Ishikawa (cell line): ENCODE measurements at regions not wholly inside any gene's neighbourhood (a gene's known extent, or its start where the extent isn't known, plus 50 kb on each side); places are given as distances from the start of the nearest gene placed in this dataset.

ENCODE experiments used
- CEBPB ChIP-seq: IDR thresholded peaks from 2 replicates; pipeline ENCODE4 v1.6.1; 2012
- CREB1 ChIP-seq: IDR thresholded peaks from 2 replicates; pipeline ENCODE4 v1.6.1; 2012; ENCODE audit warnings: low read depth
- EGR1 ChIP-seq: IDR thresholded peaks from 2 replicates; pipeline ENCODE4 v1.6.1; 2012
- EP300 ChIP-seq: IDR thresholded peaks from 2 replicates; pipeline ENCODE4 v1.6.1; 2012; ENCODE audit warnings: borderline replicate concordance
- FOXM1 ChIP-seq: IDR thresholded peaks from 2 replicates; pipeline ENCODE4 v1.6.1; 2012; ENCODE audit warnings: low read depth, borderline replicate concordance
- NFIC ChIP-seq: IDR thresholded peaks from 2 replicates; pipeline ENCODE4 v1.6.1; 2012
- RAD21 ChIP-seq: IDR thresholded peaks from 2 replicates; pipeline ENCODE4 v1.6.1; 2012; ENCODE audit warnings: low read depth
- TAF1 ChIP-seq: IDR thresholded peaks from 2 replicates; pipeline ENCODE4 v1.6.1; 2012; ENCODE audit warnings: low read depth, mild to moderate bottlenecking
- TCF12 ChIP-seq: IDR thresholded peaks from 2 replicates; pipeline ENCODE4 v1.6.1; 2012; ENCODE audit warnings: low read depth
- TEAD4 ChIP-seq: IDR thresholded peaks from 2 replicates; pipeline ENCODE4 v1.6.1; 2012
- YY1 ChIP-seq: IDR thresholded peaks from 2 replicates; pipeline ENCODE4 v1.6.1; 2012; ENCODE audit warnings: low read depth
- ZBTB7A ChIP-seq: IDR thresholded peaks from 2 replicates; pipeline ENCODE4 v1.6.1; 2012; ENCODE audit warnings: low read depth
- TF ChIP-seq, protein P1 (sequence below): IDR thresholded peaks from 2 replicates; pipeline ENCODE4 v1.6.1; 2012
- TF ChIP-seq, protein P2 (sequence below): IDR thresholded peaks from 2 replicates; pipeline ENCODE4 v1.6.1; 2012
- TF ChIP-seq, protein P3 (sequence below): IDR thresholded peaks from 2 replicates; pipeline ENCODE4 v1.6.1; 2012; ENCODE audit warnings: low read depth, mild to moderate bottlenecking

DNA sequence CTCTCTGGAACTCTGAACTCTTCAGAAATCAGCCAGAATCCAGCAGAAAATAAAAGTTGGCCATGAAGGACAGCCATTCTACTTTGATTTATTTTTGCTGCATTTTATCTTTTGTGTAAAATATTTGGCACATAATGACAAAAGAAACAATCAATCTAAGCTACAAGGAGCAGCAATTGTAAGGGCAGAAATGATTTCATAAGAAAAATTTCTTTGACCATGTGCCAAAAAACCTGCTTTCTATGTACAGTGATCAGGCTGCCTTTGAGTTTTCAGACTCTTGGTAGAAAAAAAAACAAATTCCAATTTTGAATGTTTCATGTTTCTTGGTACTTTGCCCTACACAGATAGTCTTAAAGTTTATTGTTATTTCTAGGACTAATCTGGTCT lies 69.8 kb upstream of the SLC1A3 start:
- no peak for TF ChIP-seq EGR1
- no peak for TF ChIP-seq RAD21
- TF ChIP-seq, protein P1, sequence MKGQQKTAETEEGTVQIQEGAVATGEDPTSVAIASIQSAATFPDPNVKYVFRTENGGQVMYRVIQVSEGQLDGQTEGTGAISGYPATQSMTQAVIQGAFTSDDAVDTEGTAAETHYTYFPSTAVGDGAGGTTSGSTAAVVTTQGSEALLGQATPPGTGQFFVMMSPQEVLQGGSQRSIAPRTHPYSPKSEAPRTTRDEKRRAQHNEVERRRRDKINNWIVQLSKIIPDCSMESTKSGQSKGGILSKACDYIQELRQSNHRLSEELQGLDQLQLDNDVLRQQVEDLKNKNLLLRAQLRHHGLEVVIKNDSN: no peak
- TF ChIP-seq FOXM1: no peak
- no peak for TF ChIP-seq CREB1
- TF ChIP-seq, protein P2, sequence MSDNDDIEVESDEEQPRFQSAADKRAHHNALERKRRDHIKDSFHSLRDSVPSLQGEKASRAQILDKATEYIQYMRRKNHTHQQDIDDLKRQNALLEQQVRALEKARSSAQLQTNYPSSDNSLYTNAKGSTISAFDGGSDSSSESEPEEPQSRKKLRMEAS: no peak
- TF ChIP-seq, protein P3, sequence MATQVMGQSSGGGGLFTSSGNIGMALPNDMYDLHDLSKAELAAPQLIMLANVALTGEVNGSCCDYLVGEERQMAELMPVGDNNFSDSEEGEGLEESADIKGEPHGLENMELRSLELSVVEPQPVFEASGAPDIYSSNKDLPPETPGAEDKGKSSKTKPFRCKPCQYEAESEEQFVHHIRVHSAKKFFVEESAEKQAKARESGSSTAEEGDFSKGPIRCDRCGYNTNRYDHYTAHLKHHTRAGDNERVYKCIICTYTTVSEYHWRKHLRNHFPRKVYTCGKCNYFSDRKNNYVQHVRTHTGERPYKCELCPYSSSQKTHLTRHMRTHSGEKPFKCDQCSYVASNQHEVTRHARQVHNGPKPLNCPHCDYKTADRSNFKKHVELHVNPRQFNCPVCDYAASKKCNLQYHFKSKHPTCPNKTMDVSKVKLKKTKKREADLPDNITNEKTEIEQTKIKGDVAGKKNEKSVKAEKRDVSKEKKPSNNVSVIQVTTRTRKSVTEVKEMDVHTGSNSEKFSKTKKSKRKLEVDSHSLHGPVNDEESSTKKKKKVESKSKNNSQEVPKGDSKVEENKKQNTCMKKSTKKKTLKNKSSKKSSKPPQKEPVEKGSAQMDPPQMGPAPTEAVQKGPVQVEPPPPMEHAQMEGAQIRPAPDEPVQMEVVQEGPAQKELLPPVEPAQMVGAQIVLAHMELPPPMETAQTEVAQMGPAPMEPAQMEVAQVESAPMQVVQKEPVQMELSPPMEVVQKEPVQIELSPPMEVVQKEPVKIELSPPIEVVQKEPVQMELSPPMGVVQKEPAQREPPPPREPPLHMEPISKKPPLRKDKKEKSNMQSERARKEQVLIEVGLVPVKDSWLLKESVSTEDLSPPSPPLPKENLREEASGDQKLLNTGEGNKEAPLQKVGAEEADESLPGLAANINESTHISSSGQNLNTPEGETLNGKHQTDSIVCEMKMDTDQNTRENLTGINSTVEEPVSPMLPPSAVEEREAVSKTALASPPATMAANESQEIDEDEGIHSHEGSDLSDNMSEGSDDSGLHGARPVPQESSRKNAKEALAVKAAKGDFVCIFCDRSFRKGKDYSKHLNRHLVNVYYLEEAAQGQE: no peak
- TF ChIP-seq CEBPB: no peak
- TF ChIP-seq TCF12: no peak
- no peak for TF ChIP-seq YY1
- no peak for TF ChIP-seq TEAD4
- no peak for TF ChIP-seq ZBTB7A
- no peak for TF ChIP-seq EP300

DNA sequence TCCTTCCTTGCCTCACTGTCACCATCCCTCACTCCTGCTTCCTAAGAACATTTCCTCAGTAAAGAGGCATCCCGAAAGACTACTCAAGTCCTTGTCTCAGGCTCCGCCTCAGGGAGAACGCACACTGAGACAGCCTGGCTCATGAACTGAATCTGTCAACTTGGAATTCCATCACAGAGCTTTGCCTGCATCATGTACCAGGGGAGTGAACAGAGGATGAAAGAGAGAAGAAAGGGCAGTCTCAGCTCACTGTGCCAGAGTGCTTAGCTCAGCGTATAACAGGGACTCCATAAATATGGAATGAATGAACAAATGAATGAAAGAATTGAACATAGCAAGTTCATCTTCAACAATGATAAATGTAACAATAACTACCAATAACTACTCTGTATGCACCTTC lies 68.7 kb upstream of the SLC1A3 start:
- TF ChIP-seq TAF1 (no peak), EGR1 (no peak), TEAD4 (no peak), TCF12 (no peak)
- TF ChIP-seq, protein P1: no peak
- TF ChIP-seq, protein P3: no peak
- TF ChIP-seq, protein P2: no peak

DNA sequence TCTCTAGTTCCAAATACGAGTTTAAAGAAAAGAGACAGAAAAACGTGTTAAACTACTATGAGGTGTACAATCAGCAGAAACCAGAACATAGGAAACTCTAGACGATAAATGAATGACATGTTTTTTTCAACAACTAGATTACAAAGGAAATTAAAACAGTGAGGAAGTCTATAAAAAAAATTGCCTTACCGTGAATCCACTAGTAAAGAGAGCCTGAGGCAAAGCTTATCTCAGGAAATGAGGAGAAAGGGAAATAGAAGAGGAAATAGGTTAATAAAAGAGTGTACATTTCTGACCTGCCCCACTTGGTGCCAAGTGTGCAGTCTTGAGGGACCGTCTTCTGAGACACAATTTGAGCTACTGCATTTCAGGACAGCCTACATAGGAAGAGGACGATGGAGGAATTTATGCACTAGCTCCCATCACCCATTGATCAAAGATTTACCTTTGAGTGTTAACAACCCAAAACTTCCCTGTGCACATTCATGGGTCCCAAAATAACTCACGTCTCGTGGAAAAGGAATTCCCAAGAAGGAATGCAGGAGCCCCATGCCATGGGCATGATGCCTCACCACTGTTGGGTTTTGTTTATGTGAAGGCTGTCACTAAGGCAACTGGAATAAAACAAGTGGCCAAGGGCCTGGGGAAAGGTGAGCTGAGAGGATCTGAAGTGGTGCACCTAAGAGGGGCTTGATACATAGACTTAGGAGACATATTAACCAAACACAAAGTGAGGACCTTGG lies 53.6 kb upstream of the SLC1A3 start:
- TF ChIP-seq ZBTB7A (no peak), TCF12 (no peak), NFIC (no peak), YY1 (no peak), CREB1 (no peak)
- TF ChIP-seq, protein P1: no peak
